ENCODE measurements at regions not wholly inside any gene's neighbourhood (a gene's known extent, or its start where the extent isn't known, plus 50 kb on each side); places are given as distances from the start of the nearest gene placed in this dataset.

- ChIA-PET CTCF (no interaction called here), POLR2A (no interaction called here)
- no peak overlapping the region for H3K27ac Mint-ChIP-seq (ENCODE audit: low read depth, unreplicated experiment)
- TF ChIP-seq CTCF (IDR thresholded peaks at IDR 0.05; ENCODE audit: unreplicated experiment): no peak
- no peaks in the 10 kb centered on the region for H3K9me3 Mint-ChIP-seq (ENCODE audit: unreplicated experiment)
- no TSS peak for BruUV-seq (replicated peaks)
- intact Hi-C loops (cut with micrococcal nuclease): no loop called here
- H3K27me3 Mint-ChIP-seq (ENCODE audit: insufficient read depth, unreplicated experiment): peaks cover 54% of the 10 kb centered on the region
- H3K36me3 Mint-ChIP-seq (ENCODE audit: insufficient read depth, unreplicated experiment): no peaks in the 10 kb centered on the region
- H3K4me3 Mint-ChIP-seq (ENCODE audit: unreplicated experiment): no peak overlapping the region
- H3K4me1 Mint-ChIP-seq (ENCODE audit: insufficient read depth, unreplicated experiment): no peaks in the 10 kb centered on the region
- no peak for DNase-seq (ENCODE audit: unreplicated experiment)
Observed at GRCh38 chr20:60658681-60659080, 593.4 kb upstream of the CDH4 start.

GRCh38 chr20:60659240-60659639 is 592.8 kb upstream of the CDH4 start:
- CTCF ChIA-PET: no interaction called here

GRCh38 chr20:60662307-60662706 is 589.8 kb upstream of the CDH4 start:
- H3K9me3 Mint-ChIP-seq (ENCODE audit: unreplicated experiment): no peaks in the 10 kb centered on the region
- no TSS peak for BruUV-seq (replicated peaks)
- peaks cover 44% of the 10 kb centered on the region for H3K27me3 Mint-ChIP-seq (ENCODE audit: insufficient read depth, unreplicated experiment)
- no peak for DNase-seq (ENCODE audit: unreplicated experiment)
- POLR2A ChIA-PET: no interaction called here
- H3K4me3 Mint-ChIP-seq (ENCODE audit: unreplicated experiment): no peak overlapping the region
- intact Hi-C loops (cut with micrococcal nuclease): no loop called here
- H3K27ac Mint-ChIP-seq (ENCODE audit: low read depth, unreplicated experiment): no peak overlapping the region
- no peaks in the 10 kb centered on the region for H3K4me1 Mint-ChIP-seq (ENCODE audit: insufficient read depth, unreplicated experiment)
- TF ChIP-seq CTCF (IDR thresholded peaks at IDR 0.05; ENCODE audit: unreplicated experiment): no peak
- CTCF ChIA-PET: interaction anchor here (0.9 kb wide), 1 partner anchor 47 kb away, joined by 3 read pairs; no protein-coding TSS in a partner anchor
- H3K36me3 Mint-ChIP-seq (ENCODE audit: insufficient read depth, unreplicated experiment): no peaks in the 10 kb centered on the region

More at GRCh38 chr20:60659240-60659639, 592.8 kb upstream of the CDH4 start:
- POLR2A ChIA-PET: no interaction called here
- Mint-ChIP-seq H3K4me3 (ENCODE audit: unreplicated experiment) (no peak overlapping the region), H3K27me3 (ENCODE audit: insufficient read depth, unreplicated experiment) (peaks cover 54% of the 10 kb centered on the region), H3K4me1 (ENCODE audit: insufficient read depth, unreplicated experiment) (no peaks in the 10 kb centered on the region), H3K9me3 (ENCODE audit: unreplicated experiment) (no peaks in the 10 kb centered on the region), H3K36me3 (ENCODE audit: insufficient read depth, unreplicated experiment) (no peaks in the 10 kb centered on the region), H3K27ac (ENCODE audit: low read depth, unreplicated experiment) (no peak overlapping the region)
- BruUV-seq (replicated peaks): no TSS peak
- intact Hi-C loops (cut with micrococcal nuclease): no loop called here
- DNase-seq (ENCODE audit: unreplicated experiment): no peak
- no peak for TF ChIP-seq CTCF (IDR thresholded peaks at IDR 0.05; ENCODE audit: unreplicated experiment)

- Mint-ChIP-seq H3K9me3 (ENCODE audit: unreplicated experiment) (no peaks in the 10 kb centered on the region), H3K27me3 (ENCODE audit: insufficient read depth, unreplicated experiment) (peaks cover 43% of the 10 kb centered on the region), H3K27ac (ENCODE audit: low read depth, unreplicated experiment) (no peak overlapping the region), H3K4me3 (ENCODE audit: unreplicated experiment) (no peak overlapping the region), H3K4me1 (ENCODE audit: insufficient read depth, unreplicated experiment) (no peaks in the 10 kb centered on the region), H3K36me3 (ENCODE audit: insufficient read depth, unreplicated experiment) (no peaks in the 10 kb centered on the region)
- ChIA-PET CTCF (interaction anchor here (0.6 kb wide), 1 partner anchor 715 kb away, joined by 3 read pairs; no protein-coding TSS in a partner anchor), POLR2A (interaction anchor here (0.8 kb wide), 1 partner anchor 529 kb away, joined by 3 read pairs; no protein-coding TSS in a partner anchor)
- TF ChIP-seq CTCF (IDR thresholded peaks at IDR 0.05; ENCODE audit: unreplicated experiment): no peak
- DNase-seq (ENCODE audit: unreplicated experiment): no peak
- intact Hi-C loops (cut with micrococcal nuclease): no loop called here
- BruUV-seq (replicated peaks): no TSS peak
Observed at GRCh38 chr20:60664106-60664505, 588.0 kb upstream of the CDH4 start.
